Thyroid gland (tissue), 4 donors: ENCODE measurements at regions not wholly inside any gene's neighbourhood (a gene's known extent, or its start where the extent isn't known, plus 50 kb on each side); places are given as distances from the start of the nearest gene placed in this dataset.

Experiments used
- POLR2A ChIP-seq, 2 donors: fragments of 450-650 bp; IDR thresholded peaks; one replicate each; pipeline ENCODE4 v1.6.1; 2017; ENCODE audit warnings: antibody characterized with exemption in 2 of 2, mild to moderate bottlenecking in 2 of 2, moderate library complexity in 1 of 2
- TF ChIP-seq, protein P1 (sequence below), 6 experiments: fragments of 200-600 bp in 3 of 6; fragments of 450-650 bp in 3 of 6; sonication (generic) in 3 of 6; IDR thresholded peaks; one replicate each; pipeline ENCODE4 v1.5.1; 2016 to 2019; ENCODE audit warnings: antibody characterized with exemption in 6 of 6, mild to moderate bottlenecking in 2 of 6, inconsistent platforms in 1 of 6, moderate library complexity in 1 of 6

- TF ChIP-seq POLR2A (IDR thresholded peaks at IDR 0.05): no peak
- TF ChIP-seq, protein P1, sequence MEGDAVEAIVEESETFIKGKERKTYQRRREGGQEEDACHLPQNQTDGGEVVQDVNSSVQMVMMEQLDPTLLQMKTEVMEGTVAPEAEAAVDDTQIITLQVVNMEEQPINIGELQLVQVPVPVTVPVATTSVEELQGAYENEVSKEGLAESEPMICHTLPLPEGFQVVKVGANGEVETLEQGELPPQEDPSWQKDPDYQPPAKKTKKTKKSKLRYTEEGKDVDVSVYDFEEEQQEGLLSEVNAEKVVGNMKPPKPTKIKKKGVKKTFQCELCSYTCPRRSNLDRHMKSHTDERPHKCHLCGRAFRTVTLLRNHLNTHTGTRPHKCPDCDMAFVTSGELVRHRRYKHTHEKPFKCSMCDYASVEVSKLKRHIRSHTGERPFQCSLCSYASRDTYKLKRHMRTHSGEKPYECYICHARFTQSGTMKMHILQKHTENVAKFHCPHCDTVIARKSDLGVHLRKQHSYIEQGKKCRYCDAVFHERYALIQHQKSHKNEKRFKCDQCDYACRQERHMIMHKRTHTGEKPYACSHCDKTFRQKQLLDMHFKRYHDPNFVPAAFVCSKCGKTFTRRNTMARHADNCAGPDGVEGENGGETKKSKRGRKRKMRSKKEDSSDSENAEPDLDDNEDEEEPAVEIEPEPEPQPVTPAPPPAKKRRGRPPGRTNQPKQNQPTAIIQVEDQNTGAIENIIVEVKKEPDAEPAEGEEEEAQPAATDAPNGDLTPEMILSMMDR (IDR thresholded peaks at IDR 0.05): no peak
These were observed 494.0 kb downstream of the PDGFC start for GRCh38 chr4:156477636-156478035.
